Endothelial cell of umbilical vein (primary cell): ENCODE measurements at regions not wholly inside any gene's neighbourhood (a gene's known extent, or its start where the extent isn't known, plus 50 kb on each side); places are given as distances from the start of the nearest gene placed in this dataset.

ENCODE experiments used
- BruUV-seq: library from RNA; stranded (reverse); fragments of 400-500 nt; replicated peaks from 2 replicates; lab custom pipeline; 2021; lab: Mats Ljungman, UMichigan
- CTCF ChIA-PET: fragments of 300-600, 350-600 bp; sonication (Branson Sonifier 250); formaldehyde crosslinking; loops from one replicate; lab custom pipeline; 2021; ENCODE audit warnings: antibody characterized with exemption, inconsistent platforms; lab: Charles Lee
- POLR2A ChIA-PET: fragments of 300-600, 350-600 bp; sonication (Branson Sonifier 250); formaldehyde crosslinking; loops from one replicate; lab custom pipeline; 2021; ENCODE audit warnings: antibody characterized with exemption, inconsistent platforms; lab: Charles Lee
- DNase-seq: peaks from one replicate; pipeline ENCODE4 v3.0.0-alpha.2; 2011; ENCODE audit warnings: low read depth, low spot score
- FAIRE-seq: peaks from 2 replicates; lab custom pipeline; 2011; peaks lifted over from hg19 to GRCh38; lab: Jason Lieb, UNC
- H2AFZ ChIP-seq: 2 replicates; pipeline ENCODE4 v1.6.0; 2012; ENCODE audit warnings: low read depth, low read length, control low read depth, inconsistent platforms
- H3K27ac ChIP-seq: 2 replicates; pipeline ENCODE4 v1.5.1; 2011; ENCODE audit warnings: low read depth, mild to moderate bottlenecking, control low read depth, low read length, moderate library complexity; ENCODE audit not compliant: insufficient read depth
- H3K27me3 ChIP-seq, 2 experiments: 2 replicates each; pipeline versions ENCODE4 v1.6.0 to v1.6.1; 2011; ENCODE audit warnings: low read length in 2 of 2, mixed read lengths in 1 of 2; ENCODE audit not compliant: control insufficient read depth in 2 of 2, insufficient read depth in 2 of 2
- H3K36me3 ChIP-seq, 2 experiments: 2 replicates in 1 of 2; 3 replicates in 1 of 2; pipeline ENCODE4 v1.5.1; 2011; ENCODE audit warnings: low read length in 2 of 2, mild to moderate bottlenecking in 1 of 2, moderate library complexity in 1 of 2; ENCODE audit not compliant: control insufficient read depth in 2 of 2, insufficient read depth in 2 of 2; ENCODE audit errors: extremely low read depth in 1 of 2
- H3K4me1 ChIP-seq: 3 replicates; pipeline ENCODE4 v1.5.1; 2011; ENCODE audit warnings: mild to moderate bottlenecking, low read length; ENCODE audit not compliant: control insufficient read depth, insufficient read depth; ENCODE audit errors: extremely low read depth
- H3K4me2 ChIP-seq: 2 replicates; pipeline ENCODE4 v1.6.1; 2011; ENCODE audit warnings: low read length, control low read depth, mixed read lengths; ENCODE audit not compliant: insufficient read depth
- H3K4me3 ChIP-seq, 3 experiments: fragments of 200-600 bp in 1 of 3; sonication (generic), shearing (Covaris generic) in 1 of 3; replicated peaks in 1 of 3; 2 replicates each; pipeline ENCODE4 v1.5.1; 2011 to 2016; ENCODE audit warnings: control low read depth in 3 of 3, low read length in 3 of 3, mild to moderate bottlenecking in 2 of 3, inconsistent platforms in 1 of 3, low read depth in 1 of 3, moderate library complexity in 1 of 3; ENCODE audit not compliant: insufficient read depth in 1 of 3
- H3K79me2 ChIP-seq: 2 replicates; pipeline ENCODE4 v1.6.0; 2012; ENCODE audit warnings: low read length, inconsistent platforms; ENCODE audit not compliant: control insufficient read depth, insufficient read depth
- H3K9ac ChIP-seq: replicated peaks from 2 replicates; pipeline ENCODE3; 2011; ENCODE audit warnings: low read length, control low read depth; ENCODE audit not compliant: insufficient read depth; ENCODE audit errors: extremely low read depth
- H3K9me1 ChIP-seq: replicated peaks from 3 replicates; pipeline ENCODE4 v1.6.0; 2011; ENCODE audit warnings: mild to moderate bottlenecking, low read length; ENCODE audit not compliant: control insufficient read depth, insufficient read depth; ENCODE audit errors: extremely low read depth
- H3K9me3 ChIP-seq: replicated peaks from 2 replicates; pipeline ENCODE4 v1.5.1; 2012; ENCODE audit warnings: low read length, inconsistent platforms; ENCODE audit not compliant: control insufficient read depth, insufficient read depth
- H4K20me1 ChIP-seq: replicated peaks from 2 replicates; pipeline ENCODE3; 2011; ENCODE audit warnings: mild to moderate bottlenecking, low read length; ENCODE audit not compliant: control insufficient read depth, insufficient read depth; ENCODE audit errors: extremely low read depth
- CTCF ChIP-seq, 2 donors: IDR thresholded peaks; 1 replicate in 1 of 2; 2 replicates in 1 of 2; pipeline ENCODE4 v1.5.1; 2011; ENCODE audit warnings: low read length in 2 of 2, mild to moderate bottlenecking in 2 of 2, moderate library complexity in 2 of 2, control low read depth in 1 of 2, inconsistent platforms in 1 of 2, low read depth in 1 of 2; ENCODE audit not compliant: insufficient read depth in 1 of 2; ENCODE audit errors: extremely low read depth in 1 of 2
- EZH2 ChIP-seq: IDR thresholded peaks from 2 replicates; pipeline ENCODE4 v1.6.1; 2012; ENCODE audit warnings: borderline replicate concordance, low read depth, mild to moderate bottlenecking, moderate library complexity, low read length, inconsistent platforms; ENCODE audit not compliant: severe bottlenecking
- FOS ChIP-seq: IDR thresholded peaks from 2 replicates; pipeline ENCODE4 v1.6.1; 2011; ENCODE audit warnings: mild to moderate bottlenecking, low read length, moderate library complexity, borderline replicate concordance; ENCODE audit not compliant: insufficient read depth
- JUN ChIP-seq: IDR thresholded peaks from 2 replicates; pipeline ENCODE4 v1.6.1; 2011; ENCODE audit warnings: borderline replicate concordance, low read depth; ENCODE audit not compliant: insufficient read length, insufficient read depth
- MAX ChIP-seq: IDR thresholded peaks from 2 replicates; pipeline ENCODE4 v1.6.1; 2011; ENCODE audit not compliant: insufficient read depth, insufficient read length
- MYC ChIP-seq: IDR thresholded peaks from one replicate; pipeline ENCODE4 v1.6.1; 2011; ENCODE audit warnings: mild to moderate bottlenecking, low read depth, low read length
- POLR2A ChIP-seq: IDR thresholded peaks from 2 replicates; pipeline ENCODE4 v1.6.1; 2012; ENCODE audit warnings: low read depth, mild to moderate bottlenecking, control low read depth, low read length
- POLR2AphosphoS5 ChIP-seq: IDR thresholded peaks from 2 replicates; pipeline ENCODE4 v1.6.1; 2012; ENCODE audit warnings: low read depth, mild to moderate bottlenecking, control low read depth, low read length, moderate library complexity; ENCODE audit not compliant: insufficient read depth
- dilution Hi-C: fragments of 300-500 bp; cut with MboI; formaldehyde crosslinking; loops from one replicate; pipeline ENCODE4 v1.15.0; 2019; ENCODE audit warnings: low sequenced_read_pairs; ENCODE audit not compliant: extremely low pct_ligation_motif_present
- intact Hi-C: fragments of 100-400 bp; cut with micrococcal nuclease; formaldehyde crosslinking; loops from one replicate; pipeline ENCODE4 v1.10.0; 2022

GRCh38 chr7:126001349-126001748 is 1071.7 kb upstream of the POT1 start:
- POLR2A ChIA-PET = no interaction called here
- FAIRE-seq = no peak
- Histone ChIP-seq H3K4me2 (no peak overlapping the region), H3K27ac (no peak overlapping the region), H3K79me2 (no peaks in the 10 kb centered on the region), H3K27me3 (no peaks in the 10 kb centered on the region), H3K4me3 (no peak overlapping the region), H3K36me3 (no peaks in the 10 kb centered on the region), H3K9me3 (no peaks in the 10 kb centered on the region), H2AFZ (no peak overlapping the region), H3K9me1 (no peaks in the 10 kb centered on the region), H4K20me1 (no peaks in the 10 kb centered on the region), H3K4me1 (no peaks in the 10 kb centered on the region), H3K9ac (no peak overlapping the region)
- CTCF ChIA-PET = no interaction called here
- intact Hi-C loops = no loop called here
- dilution Hi-C loops = no loop called here
- DNase-seq = no peak
- TF ChIP-seq CTCF (IDR thresholded peaks at IDR 0.05; ENCODE audit: extremely low read depth in 1 of 2, insufficient read depth in 1 of 2, low read depth in 1 of 2, low read length in 2 of 2) (no peak), FOS (no peak), POLR2AphosphoS5 (no peak), MAX (no peak)
- BruUV-seq = no TSS peak

GRCh38 chr7:125984795-125985194 is 1055.2 kb upstream of the POT1 start:
- Histone ChIP-seq H3K4me3 (no peak overlapping the region), H3K27me3 (no peaks in the 10 kb centered on the region), H3K79me2 (no peaks in the 10 kb centered on the region), H3K9me1 (no peaks in the 10 kb centered on the region), H3K36me3 (no peaks in the 10 kb centered on the region), H3K9me3 (no peaks in the 10 kb centered on the region), H4K20me1 (no peaks in the 10 kb centered on the region), H3K4me1 (no peaks in the 10 kb centered on the region), H3K4me2 (no peak overlapping the region), H2AFZ (no peak overlapping the region), H3K9ac (no peak overlapping the region), H3K27ac (no peak overlapping the region)
- TF ChIP-seq FOS = no peak
- TF ChIP-seq POLR2A = no peak
- TF ChIP-seq MYC = no peak
- TF ChIP-seq EZH2 = no peak
- TF ChIP-seq MAX = no peak
- TF ChIP-seq CTCF (IDR thresholded peaks at IDR 0.05; ENCODE audit: extremely low read depth in 1 of 2, insufficient read depth in 1 of 2, low read depth in 1 of 2, low read length in 2 of 2) = no peak
- no peak for TF ChIP-seq POLR2AphosphoS5
- no peak for TF ChIP-seq JUN
- intact Hi-C loops (no loop called here), dilution Hi-C loops (no loop called here)
- no TSS peak for BruUV-seq
- ChIA-PET CTCF (no interaction called here), POLR2A (no interaction called here)
- FAIRE-seq (no peak), DNase-seq (no peak)
